GM18861 (cell line): ENCODE measurements at regions not wholly inside any gene's neighbourhood (a gene's known extent, or its start where the extent isn't known, plus 50 kb on each side); places are given as distances from the start of the nearest gene placed in this dataset.

Experiments
- ATAC-seq: cut with Tn5 transposase; IDR thresholded peaks from one replicate; pipeline ENCODE4 v1.9.1; 2021; ENCODE audit not compliant: unreplicated experiment

DNA sequence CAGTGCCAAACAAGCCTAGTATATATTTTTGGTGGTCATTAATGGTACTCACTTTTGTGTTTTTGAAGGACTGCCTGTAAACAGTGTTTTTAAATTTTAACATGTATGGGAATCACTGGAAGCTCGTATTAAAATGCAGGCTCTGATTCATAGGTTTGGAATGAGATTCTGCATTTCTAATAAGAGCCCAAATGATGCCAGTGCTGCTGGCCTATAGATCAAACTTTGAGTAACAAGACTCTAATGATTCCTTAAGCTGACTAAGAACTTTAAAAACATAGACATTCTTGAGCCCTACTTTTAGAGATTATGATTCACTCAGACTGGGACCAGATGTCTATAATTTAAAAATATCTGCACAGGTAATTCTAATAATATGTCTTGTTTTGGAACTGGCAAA is 823.2 kb upstream of the LCORL start:
- no peak for ATAC-seq

DNA sequence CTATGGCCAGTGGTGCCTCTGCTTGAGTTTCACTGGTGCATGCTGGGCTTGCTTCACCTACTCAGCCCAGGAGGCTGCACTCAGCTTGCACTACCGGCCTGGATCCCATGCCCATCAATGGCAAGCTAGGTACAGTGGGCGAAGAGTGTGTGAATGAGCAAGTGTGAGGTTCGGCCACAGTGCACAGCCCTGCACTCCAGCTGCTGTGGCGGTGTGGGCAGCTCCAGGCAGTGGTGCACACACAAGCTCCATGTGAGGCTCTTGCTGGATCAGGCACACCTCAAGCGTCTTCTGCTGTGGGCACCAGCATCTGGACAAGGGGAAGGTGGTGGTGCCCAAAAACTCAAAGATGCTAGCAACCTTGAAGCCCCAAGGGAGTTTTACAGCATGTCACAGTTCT is 820.9 kb upstream of the LCORL start:
- no peak for ATAC-seq

DNA sequence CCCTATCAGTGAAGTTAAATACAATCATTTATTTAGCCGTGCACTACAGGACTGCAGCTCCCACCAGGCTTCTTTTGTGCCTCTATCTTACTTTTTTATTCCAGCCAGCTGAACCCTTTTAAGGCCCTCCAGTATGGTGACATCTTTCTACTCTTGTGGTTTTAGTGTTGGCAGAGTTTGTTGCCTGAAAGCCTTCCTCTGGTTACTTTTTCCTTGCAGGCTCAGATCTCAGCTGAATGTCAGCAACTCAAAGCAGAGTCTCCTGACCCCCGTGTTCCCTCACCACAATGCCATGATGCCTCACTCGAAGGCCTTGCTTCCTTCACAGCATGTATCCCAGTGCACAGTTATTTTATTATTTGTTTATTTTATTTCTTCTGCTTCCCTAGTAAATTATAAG is 818.9 kb upstream of the LCORL start:
- ATAC-seq, result no peak

DNA sequence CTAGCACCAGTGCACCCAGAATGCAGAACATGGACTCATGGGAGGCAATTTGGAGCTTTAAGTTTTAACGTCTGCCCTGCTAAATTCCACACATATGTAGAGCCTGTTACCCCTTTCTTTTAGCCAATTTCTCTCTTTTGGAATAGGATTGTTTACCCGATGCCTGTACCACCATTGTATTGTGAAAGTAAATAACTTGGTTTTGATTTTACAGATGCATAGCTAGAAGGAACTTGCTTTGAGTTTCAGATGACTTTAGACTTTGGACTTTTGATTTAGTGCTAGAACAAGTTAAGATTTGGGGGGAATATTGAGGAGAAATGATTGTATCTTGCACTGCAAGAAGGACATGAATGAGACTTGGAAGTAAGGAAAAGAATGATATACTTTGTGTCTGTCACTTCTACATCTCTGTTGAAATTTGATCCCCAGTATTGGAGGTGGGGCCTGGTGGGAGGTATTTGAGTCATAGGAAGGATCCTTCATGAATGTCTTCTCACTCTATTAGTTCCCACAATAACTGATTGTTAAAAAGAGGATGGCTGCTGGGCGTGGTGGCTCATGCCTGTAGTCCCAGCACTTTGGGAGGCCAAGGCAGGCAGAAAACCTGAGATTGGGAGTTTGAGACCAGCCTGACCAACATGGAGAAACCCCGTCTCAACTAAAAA is 794.8 kb upstream of the LCORL start:
- ATAC-seq, result no peak

DNA sequence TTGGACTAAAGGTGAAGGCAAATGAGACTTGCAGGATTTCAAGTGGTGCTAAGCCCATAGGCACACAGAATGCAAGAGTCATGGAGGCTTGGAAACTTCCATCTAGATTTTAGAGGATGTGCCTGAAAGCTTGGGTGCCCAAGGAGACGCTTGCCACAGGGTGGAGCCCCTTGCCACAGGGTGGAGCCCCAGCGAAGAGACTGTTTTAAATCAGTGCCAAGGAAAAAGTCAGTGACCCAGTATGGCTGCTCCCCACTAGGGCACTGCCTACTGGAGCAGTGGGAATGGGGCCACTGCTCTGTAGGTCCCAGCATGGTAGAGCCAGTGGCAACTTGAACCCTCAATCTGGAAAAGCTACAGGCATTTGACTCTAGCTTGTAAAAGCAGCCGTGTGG is 794.2 kb upstream of the LCORL start:
- ATAC-seq, result no peak

DNA sequence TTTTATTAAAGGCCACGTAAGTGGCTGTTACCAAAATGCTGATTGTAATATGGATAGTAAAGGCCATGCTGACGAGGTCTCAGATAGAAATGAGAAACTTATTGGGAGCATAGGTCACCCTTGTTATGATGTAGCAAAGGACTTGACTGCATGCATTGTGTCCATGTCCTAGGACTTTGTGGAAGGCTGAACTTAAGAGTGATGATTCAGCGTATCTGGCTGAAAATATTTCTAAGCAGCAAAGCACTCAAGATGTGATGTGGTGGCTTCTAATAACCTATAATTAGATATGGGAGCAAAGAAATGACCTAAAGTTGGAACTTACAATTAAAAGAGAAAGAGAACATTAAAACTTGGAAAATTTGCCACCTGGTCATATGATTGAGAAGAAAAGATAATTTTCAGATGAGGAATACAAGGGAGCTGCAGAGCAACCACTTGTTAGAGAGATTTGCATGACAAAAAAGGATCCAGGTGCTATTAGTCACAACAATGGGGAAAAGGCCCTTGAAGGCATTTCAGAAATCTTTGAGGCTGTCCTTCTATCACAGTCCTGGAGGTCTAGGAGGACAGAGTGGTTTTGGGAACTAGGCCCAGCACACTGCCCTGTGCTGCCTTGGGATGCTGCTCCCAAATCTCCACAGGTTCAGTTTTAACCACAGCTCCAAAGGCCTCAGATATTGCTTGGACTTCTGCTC is 793.7 kb upstream of the LCORL start:
- ATAC-seq, result no peak

DNA sequence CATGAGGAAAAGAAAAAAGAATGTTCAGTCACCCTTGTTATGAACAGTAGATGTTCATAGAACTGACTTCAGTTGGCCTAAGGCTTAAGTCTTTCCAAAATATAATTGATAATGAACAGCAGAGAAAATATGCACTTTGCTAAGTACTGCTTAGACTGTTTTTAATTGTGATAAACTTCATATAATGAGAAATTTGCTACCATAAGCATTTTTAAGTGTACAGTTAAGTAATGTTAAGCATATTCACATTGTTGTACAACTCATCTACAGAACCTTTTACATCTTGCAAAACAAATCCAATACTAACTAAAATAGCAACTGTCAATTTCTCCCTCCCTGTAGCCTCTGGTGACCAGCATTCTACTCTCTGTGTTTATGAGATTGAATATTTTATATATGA is 792.2 kb upstream of the LCORL start:
- ATAC-seq, result no peak

DNA sequence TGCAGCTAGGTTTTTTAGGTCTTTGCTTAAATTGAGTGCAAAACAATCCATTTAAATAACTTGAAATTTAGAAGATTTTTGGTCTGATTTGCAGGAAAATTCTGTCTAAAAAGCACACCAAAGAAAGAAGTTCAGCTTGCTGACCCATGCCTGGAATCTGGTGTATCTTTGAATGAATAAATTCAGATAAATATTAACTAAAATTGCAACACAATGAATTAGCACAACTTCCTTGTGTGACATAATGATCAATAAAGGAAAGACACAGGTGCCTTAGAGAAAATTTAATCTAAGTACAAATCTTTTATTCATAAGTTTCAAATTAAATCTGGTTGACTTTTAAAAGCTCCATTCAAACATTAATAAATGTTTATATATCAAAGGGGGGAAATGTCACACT is 791.5 kb upstream of the LCORL start:
- no peak for ATAC-seq

DNA sequence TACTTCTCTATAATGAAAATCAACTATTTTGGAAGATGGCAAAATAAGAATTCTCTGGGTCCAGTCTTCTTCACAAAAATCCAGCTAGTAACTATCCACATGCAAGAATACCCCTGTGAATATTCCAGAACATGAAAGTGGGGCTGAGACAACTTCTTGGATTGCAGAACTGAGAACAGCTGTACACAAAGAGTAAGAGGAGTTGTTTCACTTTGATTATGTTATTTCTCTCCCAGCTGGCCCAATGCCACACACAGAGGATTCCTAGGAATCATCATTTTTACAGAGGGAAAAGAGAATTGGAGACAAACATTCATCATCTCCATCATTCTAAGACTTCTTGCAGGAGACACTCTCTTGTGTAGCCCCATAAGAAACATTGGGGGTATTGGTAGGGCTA is 782.2 kb upstream of the LCORL start:
- no peak for ATAC-seq

DNA sequence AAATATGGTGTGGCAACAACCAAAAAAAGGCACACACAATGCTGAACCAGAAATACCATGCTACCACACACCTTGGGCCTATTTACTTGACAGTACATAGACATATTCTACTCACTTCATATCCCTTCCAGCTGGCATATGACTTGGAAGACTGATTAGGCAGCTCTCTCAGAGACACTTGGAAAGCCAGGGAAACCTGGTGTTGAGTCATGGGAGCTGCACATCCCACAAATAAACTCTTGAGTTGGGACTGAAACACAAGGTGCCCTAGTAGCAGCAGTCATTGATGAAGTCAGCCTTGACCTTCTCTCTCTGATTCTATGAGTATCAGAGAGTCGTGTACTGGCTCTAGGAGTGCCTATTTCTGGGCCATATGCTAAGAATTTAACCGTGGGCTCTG is 776.6 kb upstream of the LCORL start:
- ATAC-seq, result no peak

DNA sequence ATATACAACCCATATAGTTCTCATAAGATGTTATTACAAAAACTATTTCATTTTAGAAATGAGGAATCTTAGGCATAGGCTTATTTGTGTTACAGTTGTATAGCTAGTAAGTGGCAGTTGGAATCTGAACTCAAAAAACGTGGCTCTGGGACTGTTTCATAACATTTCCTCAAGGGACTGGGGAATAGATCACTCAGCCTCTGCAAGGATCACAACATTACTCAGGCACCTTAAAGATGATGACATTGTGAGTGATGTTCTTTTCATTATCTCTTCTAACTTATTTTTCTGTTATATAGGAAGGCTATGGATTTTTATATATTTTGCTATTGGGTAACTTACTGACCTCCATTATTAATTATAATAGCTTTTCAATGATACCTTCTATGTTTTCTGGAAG is 774.2 kb upstream of the LCORL start:
- ATAC-seq, result no peak

DNA sequence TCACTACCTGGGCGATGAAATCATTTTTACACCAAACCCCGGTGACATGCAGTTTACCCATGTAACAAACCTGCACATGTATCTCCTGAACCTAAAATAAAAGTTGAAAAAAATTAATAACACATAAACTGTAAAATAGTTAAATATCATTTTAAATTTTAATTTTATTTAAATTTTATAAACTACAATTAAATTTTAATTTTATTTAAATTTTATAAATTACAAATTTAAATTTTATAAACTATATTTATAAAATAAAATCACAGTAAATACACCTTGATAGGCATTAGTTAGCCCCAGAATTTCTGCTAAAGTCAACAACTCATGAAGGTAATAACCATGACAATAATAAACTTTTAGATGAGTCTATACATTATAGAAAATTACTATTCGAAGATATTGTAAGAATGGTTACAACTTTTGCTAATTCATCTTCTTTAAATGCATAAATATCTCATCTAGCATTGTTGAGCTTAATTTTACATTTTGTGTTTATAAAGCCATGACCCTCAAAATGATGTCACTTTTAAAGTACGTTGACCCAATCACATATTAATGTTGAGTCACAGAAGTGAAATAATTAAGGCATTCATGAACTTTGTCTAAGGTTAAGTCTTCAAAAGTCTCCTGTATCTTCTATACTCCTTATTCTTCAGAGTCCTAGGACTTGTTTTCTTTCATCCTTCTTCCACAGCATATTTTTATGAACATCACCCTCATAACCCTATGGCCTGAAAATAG is 755.8 kb upstream of the LCORL start:
- ATAC-seq, result no peak

DNA sequence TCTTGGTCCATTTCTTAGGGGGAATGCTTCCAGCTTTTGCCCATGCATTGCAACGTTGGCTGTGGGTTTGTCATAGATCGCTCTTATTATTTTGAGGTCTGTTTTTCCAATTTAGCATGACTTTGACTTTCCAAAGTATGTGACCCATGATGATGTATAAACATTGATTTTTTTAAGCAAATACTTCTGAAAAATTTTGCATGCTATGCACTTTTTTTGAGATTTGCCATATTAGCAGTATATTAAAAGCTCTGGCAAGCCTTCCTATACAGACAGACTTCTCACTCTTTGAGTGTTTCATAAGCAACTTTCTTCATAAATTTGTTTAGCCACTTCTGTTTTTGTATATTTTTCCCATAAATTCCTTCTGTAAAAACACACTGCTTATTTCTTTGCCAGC is 746.4 kb upstream of the LCORL start:
- no peak for ATAC-seq

DNA sequence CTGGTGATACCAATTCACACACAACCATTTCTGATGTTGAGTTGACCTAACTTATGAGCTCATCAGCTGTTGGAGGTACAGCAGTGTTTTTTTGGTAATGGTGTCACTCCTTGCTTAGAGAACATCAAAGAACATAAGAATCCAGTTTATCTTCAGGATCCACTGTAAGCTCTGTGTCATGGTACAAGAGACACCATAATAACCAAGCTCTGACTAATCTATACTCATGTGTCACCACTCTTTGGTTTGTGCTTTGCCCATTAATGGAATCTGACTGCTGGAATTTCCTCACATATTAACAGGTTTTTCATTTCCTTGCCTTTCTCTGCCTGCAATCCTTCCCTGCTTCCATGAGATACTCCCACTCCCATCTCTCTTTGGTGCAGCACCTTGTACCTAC is 735.1 kb upstream of the LCORL start:
- ATAC-seq, result no peak

DNA sequence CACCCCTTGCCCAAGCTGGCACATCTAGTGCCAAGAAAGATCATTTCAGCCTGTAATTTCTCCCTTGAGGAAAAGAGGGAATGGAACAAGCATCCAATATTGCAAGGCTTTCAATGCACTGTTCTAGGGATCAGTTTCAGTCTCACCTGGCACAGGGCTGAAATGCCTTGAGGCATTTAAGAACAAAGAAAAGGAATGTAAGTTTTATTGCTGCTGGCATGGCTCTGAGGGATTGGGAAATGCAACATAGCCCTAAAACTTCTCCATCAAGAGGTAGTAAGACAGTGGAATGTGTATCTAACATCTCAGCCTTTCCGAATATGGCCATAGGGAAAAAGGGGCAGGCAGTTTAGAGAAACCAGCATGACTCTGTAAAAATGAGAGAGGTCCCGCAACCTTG is 732.6 kb upstream of the LCORL start:
- ATAC-seq, result no peak

DNA sequence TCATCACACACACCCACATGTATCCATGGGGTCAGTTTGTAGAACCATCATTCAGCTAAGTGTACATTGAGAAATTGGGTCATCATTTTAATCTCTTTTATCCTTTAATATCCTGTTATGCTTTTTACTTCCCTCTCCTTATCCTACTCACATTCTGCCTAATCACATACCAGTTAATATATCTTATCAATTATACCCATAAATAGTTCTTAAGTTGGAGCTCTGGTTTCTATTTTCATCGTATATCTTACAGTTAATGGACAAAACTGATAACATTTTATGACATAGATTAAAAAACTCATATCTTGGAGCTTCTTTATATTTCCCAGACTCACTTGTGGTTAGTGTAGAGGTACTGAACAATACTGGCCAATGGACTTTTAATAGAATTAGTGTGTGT is 729.5 kb upstream of the LCORL start:
- no peak for ATAC-seq

DNA sequence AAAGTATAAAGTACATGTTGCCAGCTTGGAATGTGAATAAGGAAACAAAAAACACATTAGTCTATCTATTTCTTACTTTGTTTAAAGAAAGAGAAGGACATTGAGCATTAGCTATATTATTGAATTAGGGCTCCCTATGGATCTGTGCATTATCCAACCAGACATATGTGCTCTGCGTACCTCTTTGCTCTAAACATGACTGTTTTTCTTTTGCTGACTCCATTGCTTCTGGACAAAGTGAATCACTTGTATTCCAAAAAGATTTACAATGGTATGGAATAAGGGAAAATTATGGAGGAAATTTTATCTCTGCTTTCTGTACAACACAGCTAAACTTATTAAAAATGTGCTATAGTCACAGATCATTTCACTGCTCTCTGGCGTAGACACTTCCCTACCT is 727.8 kb upstream of the LCORL start:
- ATAC-seq, result no peak

DNA sequence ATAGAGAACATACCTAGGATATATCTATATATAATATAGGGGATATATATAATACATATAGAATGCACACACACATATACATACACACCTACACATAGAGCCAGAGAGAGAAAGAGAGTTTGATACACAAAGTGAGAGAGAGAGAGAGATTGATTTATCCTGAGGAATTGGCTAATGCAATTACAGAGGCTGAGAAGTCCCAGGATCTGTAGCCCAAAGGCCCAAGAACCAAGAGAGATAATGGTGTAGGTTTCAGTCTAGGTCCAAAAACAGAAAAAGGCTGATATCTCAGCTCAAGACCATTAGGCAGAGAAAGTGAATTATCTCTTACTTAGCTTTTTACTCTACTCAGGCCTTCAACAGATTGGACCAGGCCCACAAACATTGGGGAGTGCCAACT is 715.0 kb upstream of the LCORL start:
- ATAC-seq, result no peak

DNA sequence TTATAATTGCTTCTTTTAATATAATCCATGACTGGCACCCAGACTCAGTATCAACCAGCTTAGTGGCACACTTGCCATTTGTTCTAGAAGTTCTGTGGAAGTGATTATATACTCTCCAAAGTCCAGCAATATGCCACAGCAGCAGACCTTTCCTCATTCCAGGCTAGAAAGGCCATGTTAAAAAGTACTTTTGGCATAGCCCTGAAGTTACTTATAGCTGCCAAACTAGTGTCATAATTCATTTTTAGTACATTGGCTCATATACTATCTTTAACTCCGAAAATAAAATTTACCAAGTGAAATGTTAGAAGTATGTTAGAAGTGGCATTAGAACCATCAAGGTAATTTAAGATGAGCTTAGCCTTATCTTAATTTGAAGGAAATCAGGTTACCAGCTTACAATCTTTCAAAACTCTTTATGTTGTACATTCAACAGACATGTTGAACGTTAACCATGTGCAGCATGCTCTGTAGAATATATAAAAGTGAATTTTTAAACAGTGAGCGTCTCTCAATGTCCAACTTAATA is 714.2 kb upstream of the LCORL start:
- ATAC-seq, result no peak

DNA sequence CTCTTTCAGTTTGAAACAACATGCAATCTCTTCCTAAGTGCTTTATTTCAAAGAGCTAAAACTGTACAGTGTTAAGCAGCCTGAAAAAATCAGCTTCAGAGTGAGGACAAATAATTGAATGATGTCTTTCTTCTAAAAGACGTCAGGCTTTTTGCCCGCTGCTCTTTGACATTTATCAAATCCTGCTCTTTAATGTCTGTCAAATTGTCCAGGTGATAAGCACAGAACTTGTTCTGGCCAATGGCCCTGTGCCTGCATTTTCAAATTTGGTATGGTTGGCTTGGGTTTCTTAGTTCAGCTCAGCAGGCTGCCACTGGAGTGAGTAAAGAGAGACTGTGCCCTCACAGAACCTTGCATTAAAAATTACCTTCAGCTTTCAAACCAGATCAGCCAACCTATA is 712.9 kb upstream of the LCORL start:
- ATAC-seq, result no peak

DNA sequence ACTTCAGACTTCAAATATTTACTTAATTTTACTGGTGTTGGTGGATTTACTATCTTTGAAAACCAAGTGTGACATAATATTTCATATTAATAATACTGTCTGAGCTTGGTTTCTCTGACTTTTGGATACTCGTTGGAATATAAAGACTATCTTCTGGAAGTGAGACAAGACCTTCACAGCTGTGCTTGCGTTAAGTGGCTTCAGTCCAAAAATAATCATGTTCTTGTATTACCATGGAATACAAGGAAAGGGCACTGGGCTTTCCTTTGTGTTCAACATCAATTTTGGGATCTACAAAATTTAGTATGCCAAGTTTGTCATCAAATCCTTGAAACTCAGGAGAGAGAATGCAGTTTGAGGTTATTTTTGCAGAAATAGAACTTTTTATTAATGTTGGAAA is 712.4 kb upstream of the LCORL start:
- no peak for ATAC-seq

DNA sequence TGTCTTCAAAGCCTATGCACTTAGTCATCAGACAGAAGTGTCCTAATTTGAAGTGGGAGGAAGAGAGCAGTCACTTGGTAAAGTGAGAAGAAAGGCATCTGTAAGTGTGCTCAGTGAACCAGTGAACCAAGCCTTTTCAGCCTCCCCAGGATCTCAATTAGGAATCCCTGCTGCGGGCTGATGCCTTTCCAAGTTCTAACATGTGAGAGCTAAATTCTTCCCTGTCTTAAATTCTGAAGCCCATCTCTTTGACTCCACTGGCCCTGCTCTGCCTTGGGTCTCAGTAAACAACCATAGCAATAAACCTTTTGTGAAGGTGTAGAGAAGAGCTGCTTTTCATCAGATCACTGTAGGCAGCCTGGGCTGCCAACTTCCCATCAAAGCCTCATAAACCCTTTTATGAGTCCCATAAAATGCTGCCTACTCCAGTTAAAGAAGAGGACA is 701.2 kb upstream of the LCORL start:
- no peak for ATAC-seq
